ENCODE measurements at regions not wholly inside any gene's neighbourhood (a gene's known extent, or its start where the extent isn't known, plus 50 kb on each side); places are given as distances from the start of the nearest gene placed in this dataset.
"Not testable (repeated sequence)": the region's sequence is repeated elsewhere in the genome, so short reads cannot be mapped to it uniquely, and the experiment has no call there.

- whole genome bisulfite sequencing, 2 donors = 63 to 73% methylated on average over 21 of the region's 21 CpGs
- TF ChIP-seq POLR2AphosphoS5 (IDR thresholded peaks at IDR 0.05) = peak in 1 of 4 donors; percentile 11
- H3K9me3 ChIP-seq; H3K4me3 ChIP-seq; H3K36me3 ChIP-seq; H3K27me3 ChIP-seq; intact Hi-C loops (cut with DNase I): not testable (repeated sequence)
- Histone ChIP-seq H3K4me1 (peaks cover 0 to 68% (median 53%) of the 10 kb centered on the region in 4 donors), H3K27ac (peak overlapping the region; percentile 40 to 76 (median 68))
- peak; percentile 79 for DNase-seq
Measured at GRCh38 chr16:29604631-29605549, 58.2 kb upstream of the SPN start.

- H3K9me3 ChIP-seq; H3K36me3 ChIP-seq; intact Hi-C loops (cut with DNase I); H3K27me3 ChIP-seq; DNase-seq; H3K4me3 ChIP-seq: not testable (repeated sequence)
- 67 to 86% methylated on average over 16 of the region's 16 CpGs for WGBS, 2 donors
- Histone ChIP-seq H3K4me1 (peaks cover 0 to 68% (median 53%) of the 10 kb centered on the region in 4 donors), H3K27ac (peak overlapping the region in 3 of 4 donors; percentile 65 to 76 (median 71))
Measured at GRCh38 chr16:29605593-29606205, 57.3 kb upstream of the SPN start.

DNA sequence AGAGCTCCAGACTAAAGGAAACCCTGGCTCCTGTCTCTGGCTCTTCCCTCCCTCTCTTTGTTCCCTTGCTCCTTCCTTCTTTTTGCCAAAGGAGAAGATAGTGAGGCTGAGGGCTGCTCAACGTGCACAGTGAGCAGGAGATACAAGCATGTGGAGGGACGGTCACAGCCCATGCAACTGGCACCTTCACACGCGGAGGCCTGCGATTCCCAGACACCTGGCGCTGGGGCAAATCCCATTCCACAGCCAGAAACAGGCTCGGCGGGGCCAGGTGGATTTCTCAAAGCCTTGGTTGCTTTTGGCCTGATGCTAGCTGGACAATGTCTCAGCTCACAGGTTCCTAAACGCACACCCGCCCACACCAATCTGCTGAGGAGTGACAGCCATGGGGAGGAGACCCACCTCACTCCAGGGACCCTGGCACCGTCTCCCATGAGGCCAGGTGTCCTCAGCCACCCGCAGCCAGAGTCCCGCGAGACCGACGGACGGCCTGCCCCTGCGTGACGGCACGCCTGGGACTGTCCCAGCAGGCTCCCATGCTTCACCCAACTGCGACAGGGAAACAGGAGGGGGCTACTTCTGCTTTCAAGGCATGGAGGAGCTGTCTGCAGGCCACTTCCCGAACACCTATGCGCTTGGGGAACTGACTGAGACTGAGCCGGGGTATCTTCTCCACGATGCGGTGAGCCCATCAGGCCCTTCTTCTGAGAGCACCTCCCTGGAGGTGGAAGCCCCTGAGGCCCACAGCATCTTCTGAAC, 56.2 kb upstream of the SPN start:
- H3K36me3 ChIP-seq; DNase-seq; H3K27me3 ChIP-seq; H3K9me3 ChIP-seq; intact Hi-C loops (cut with DNase I); H3K4me3 ChIP-seq: not testable (repeated sequence)
- peaks cover 0 to 67% (median 53%) of the 10 kb centered on the region in 4 donors for H3K4me1 ChIP-seq
- peak overlapping the region; percentile 65 to 81 (median 76) for H3K27ac ChIP-seq
- 70 to 76% methylated on average over 26 of the region's 26 CpGs for WGBS, 2 donors

- TF ChIP-seq POLR2AphosphoS5 (IDR thresholded peaks at IDR 0.05) = peak; percentile 92 to 96 (median 94)
- peak; percentile 61 to 84 (median 71) for TF ChIP-seq EP300 (IDR thresholded peaks at IDR 0.05)
- WGBS, 2 donors = 64 to 72% methylated on average over 11 of the region's 11 CpGs
- H3K27me3 ChIP-seq; H3K4me3 ChIP-seq; H3K9me3 ChIP-seq; DNase-seq; H3K36me3 ChIP-seq; intact Hi-C loops (cut with DNase I): not testable (repeated sequence)
- peaks cover 0 to 63% (median 47%) of the 10 kb centered on the region in 4 donors for H3K4me1 ChIP-seq
- H3K27ac ChIP-seq = peak overlapping the region; percentile 65 to 81 (median 76)
Measured at GRCh38 chr16:29607428-29607823, 55.6 kb upstream of the SPN start.

- H3K36me3 ChIP-seq; H3K27me3 ChIP-seq; H3K9me3 ChIP-seq; DNase-seq; intact Hi-C loops (cut with DNase I): not testable (repeated sequence)
- Histone ChIP-seq H3K27ac (peak overlapping the region; percentile 75 to 85 (median 78)), H3K4me1 (peaks cover 0 to 36% (median 15%) of the 10 kb centered on the region in 4 donors), H3K4me3 (peak overlapping the region; percentile 54 to 66 (median 58))
- 1% methylated on average over 44 to 45 of the region's 48 CpGs for WGBS, 2 donors
Measured at GRCh38 chr16:29612381-29613306, 50.4 kb upstream of the SPN start.

Small RNA genes lying in the stretch of these regions (small RNA-seq; reads per million reads assigned to genes)
- 0 reads per million in 3 donors for gene MIR3680-2
